Liver (tissue), 3 donors: ENCODE measurements at regions not wholly inside any gene's neighbourhood (a gene's known extent, or its start where the extent isn't known, plus 50 kb on each side); places are given as distances from the start of the nearest gene placed in this dataset.

Experiments
- ATF3 ChIP-seq: IDR thresholded peaks from 2 replicates; pipeline ENCODE4 v1.6.1; 2016; ENCODE audit warnings: antibody characterized with exemption
- CTCF ChIP-seq: fragments of 150-350 bp; IDR thresholded peaks from 2 replicates; pipeline ENCODE4 v1.5.1; 2017; ENCODE audit warnings: improper control_type of control experiment, low read depth, low read length; ENCODE audit not compliant: missing input control
- EGR1 ChIP-seq, 2 donors: IDR thresholded peaks; 2 replicates each; pipeline ENCODE4 v1.6.1; 2016 to 2018; ENCODE audit warnings: antibody characterized with exemption in 2 of 2, low read depth in 2 of 2
- FOXA1 ChIP-seq: IDR thresholded peaks from 2 replicates; pipeline ENCODE4 v1.6.1; 2016; ENCODE audit warnings: antibody characterized with exemption
- HNF4A ChIP-seq, 2 donors: conservative IDR thresholded peaks; 2 replicates each; pipeline ENCODE4 v1.6.1; 2016; ENCODE audit warnings: antibody characterized with exemption in 2 of 2, mild to moderate bottlenecking in 2 of 2
- JUND ChIP-seq, 2 donors: IDR thresholded peaks; 2 replicates each; pipeline ENCODE4 v1.6.1; 2016; ENCODE audit warnings: antibody characterized with exemption in 2 of 2
- MAX ChIP-seq: IDR thresholded peaks from 2 replicates; pipeline ENCODE4 v1.6.1; 2016; ENCODE audit warnings: antibody characterized with exemption
- RAD21 ChIP-seq, 2 donors: IDR thresholded peaks; 2 replicates each; pipeline ENCODE4 v1.6.1; 2016; ENCODE audit warnings: antibody characterized with exemption in 2 of 2, mild to moderate bottlenecking in 2 of 2
- REST ChIP-seq: IDR thresholded peaks from 2 replicates; pipeline ENCODE4 v1.6.1; 2016; ENCODE audit warnings: antibody characterized with exemption, mild to moderate bottlenecking
- RXRA ChIP-seq, 2 donors: IDR thresholded peaks; 2 replicates each; pipeline ENCODE4 v1.6.1; 2017 to 2018; ENCODE audit warnings: antibody characterized with exemption in 2 of 2, mild to moderate bottlenecking in 1 of 2
- SP1 ChIP-seq: IDR thresholded peaks from 2 replicates; pipeline ENCODE4 v1.6.1; 2018; ENCODE audit warnings: antibody characterized with exemption, mild to moderate bottlenecking
- TAF1 ChIP-seq: conservative IDR thresholded peaks from 2 replicates; pipeline ENCODE4 v1.6.1; 2016; ENCODE audit warnings: antibody characterized with exemption, mild to moderate bottlenecking
- YY1 ChIP-seq: IDR thresholded peaks from 2 replicates; pipeline ENCODE4 v1.6.1; 2016; ENCODE audit warnings: antibody characterized with exemption, mild to moderate bottlenecking
- ZBTB33 ChIP-seq: IDR thresholded peaks from 2 replicates; pipeline ENCODE4 v1.6.1; 2016; ENCODE audit warnings: antibody characterized with exemption
- donor health status: healthy.
- donor health status: healthy.

GRCh38 chr2:88838165-88838635, 146.7 kb downstream of the RPIA start:
- TF ChIP-seq CTCF = no peak
- TF ChIP-seq SP1 = no peak
- no peak for TF ChIP-seq ATF3
- no peak for TF ChIP-seq EGR1 (IDR thresholded peaks at IDR 0.05; ENCODE audit: low read depth in 2 of 2)
- TF ChIP-seq ZBTB33 = no peak
- TF ChIP-seq RXRA (IDR thresholded peaks at IDR 0.05) = no peak
- no peak for TF ChIP-seq JUND (IDR thresholded peaks at IDR 0.05)
- TF ChIP-seq MAX = no peak
- no peak for TF ChIP-seq YY1
- no peak for TF ChIP-seq REST
- no peak for TF ChIP-seq TAF1
- no peak for TF ChIP-seq RAD21 (IDR thresholded peaks at IDR 0.05)
- TF ChIP-seq HNF4A (conservative IDR thresholded peaks at IDR 0.05) = no peak
- no peak for TF ChIP-seq FOXA1
